Thyroid gland (tissue), 4 donors: ENCODE measurements at regions not wholly inside any gene's neighbourhood (a gene's known extent, or its start where the extent isn't known, plus 50 kb on each side); places are given as distances from the start of the nearest gene placed in this dataset.

Experiments
- CTCF ChIP-seq, 6 experiments: fragments of 200-600 bp in 3 of 6; fragments of 450-650 bp in 3 of 6; sonication (generic) in 3 of 6; IDR thresholded peaks; one replicate each; pipeline ENCODE4 v1.5.1; 2016 to 2019; ENCODE audit warnings: antibody characterized with exemption in 6 of 6, mild to moderate bottlenecking in 2 of 6, inconsistent platforms in 1 of 6, moderate library complexity in 1 of 6
- POLR2A ChIP-seq, 2 donors: fragments of 450-650 bp; IDR thresholded peaks; one replicate each; pipeline ENCODE4 v1.6.1; 2017; ENCODE audit warnings: antibody characterized with exemption in 2 of 2, mild to moderate bottlenecking in 2 of 2, moderate library complexity in 1 of 2

- no peak for TF ChIP-seq POLR2A (IDR thresholded peaks at IDR 0.05)
- no peak for TF ChIP-seq CTCF (IDR thresholded peaks at IDR 0.05)
These were observed 717.1 kb upstream of the HS3ST1 start for GRCh38 chr4:12145768-12146167.
